HepG2 (cell line): ENCODE measurements at regions not wholly inside any gene's neighbourhood (a gene's known extent, or its start where the extent isn't known, plus 50 kb on each side); places are given as distances from the start of the nearest gene placed in this dataset.

Source experiments
- CREM ChIP-seq, 2 experiments: sonication (generic) in 1 of 2; formaldehyde crosslinking in 1 of 2; IDR thresholded peaks; 2 replicates each; pipeline versions ENCODE4 v1.4.0 to v1.6.1; 2016 to 2020; ENCODE audit warnings: antibody characterized with exemption in 1 of 2, mild to moderate bottlenecking in 1 of 2, missing genetic modification reagents in 1 of 2
- HOXA3 ChIP-seq: sonication (generic); formaldehyde crosslinking; IDR thresholded peaks from 2 replicates; pipeline ENCODE4 v1.5.0; 2020; ENCODE audit warnings: missing genetic modification reagents
- MEF2D ChIP-seq: sonication (generic); formaldehyde crosslinking; IDR thresholded peaks from 2 replicates; pipeline ENCODE4 v1.5.1; 2020; ENCODE audit warnings: mild to moderate bottlenecking, missing genetic modification reagents
- POLR2AphosphoS2 ChIP-seq: IDR thresholded peaks from 2 replicates; pipeline ENCODE4 v1.6.1; 2011; ENCODE audit warnings: low read depth, low read length, improper control_type of control experiment
- SKI ChIP-seq: fragments of 450-650 bp; IDR thresholded peaks from one replicate; pipeline ENCODE4 v1.6.1; 2018; ENCODE audit warnings: mild to moderate bottlenecking; ENCODE audit not compliant: partially characterized antibody
- ZNF101 ChIP-seq: sonication (generic); formaldehyde crosslinking; IDR thresholded peaks from 2 replicates; pipeline ENCODE4 v1.4.0; 2020; ENCODE audit warnings: mild to moderate bottlenecking, low read depth, missing genetic modification reagents, borderline replicate concordance
- ZNF841 ChIP-seq: sonication (generic); formaldehyde crosslinking; IDR thresholded peaks from 2 replicates; pipeline ENCODE4 v1.8.1; 2023; ENCODE audit warnings: missing genetic modification reagents, borderline replicate concordance
- ZNF879 ChIP-seq: sonication (generic); formaldehyde crosslinking; IDR thresholded peaks from 2 replicates; pipeline ENCODE4 v1.8.1; 2023; ENCODE audit warnings: missing genetic modification reagents
- TF ChIP-seq, protein P1 (sequence below), 2 experiments: fragments of 450-650 bp in 1 of 2; sonication (generic) in 1 of 2; formaldehyde crosslinking in 1 of 2; IDR thresholded peaks; 2 replicates each; pipeline versions ENCODE4 v1.6.1 to v1.8.0; 2016 to 2022; ENCODE audit warnings: antibody characterized with exemption in 1 of 2, mild to moderate bottlenecking in 1 of 2, missing genetic modification reagents in 1 of 2
- TF ChIP-seq, protein P2 (sequence below): IDR thresholded peaks from 2 replicates; pipeline ENCODE4 v1.6.1; 2016; ENCODE audit warnings: mild to moderate bottlenecking, missing biosample characterization, missing genetic modification reagents
- TF ChIP-seq, protein P3 (sequence below): sonication (generic); formaldehyde crosslinking; IDR thresholded peaks from 2 replicates; pipeline ENCODE4 v1.4.0; 2020; ENCODE audit warnings: missing genetic modification reagents, mild to moderate bottlenecking, borderline replicate concordance
- TF ChIP-seq, protein P4 (sequence below): sonication (generic); formaldehyde crosslinking; IDR thresholded peaks from 2 replicates; pipeline ENCODE4 v1.5.0; 2020; ENCODE audit warnings: mild to moderate bottlenecking, low read depth, missing genetic modification reagents, borderline replicate concordance
- TF ChIP-seq, protein P5 (sequence below): sonication (generic); formaldehyde crosslinking; IDR thresholded peaks from 2 replicates; pipeline ENCODE4 v1.4.0; 2020; ENCODE audit warnings: mild to moderate bottlenecking, missing genetic modification reagents

DNA sequence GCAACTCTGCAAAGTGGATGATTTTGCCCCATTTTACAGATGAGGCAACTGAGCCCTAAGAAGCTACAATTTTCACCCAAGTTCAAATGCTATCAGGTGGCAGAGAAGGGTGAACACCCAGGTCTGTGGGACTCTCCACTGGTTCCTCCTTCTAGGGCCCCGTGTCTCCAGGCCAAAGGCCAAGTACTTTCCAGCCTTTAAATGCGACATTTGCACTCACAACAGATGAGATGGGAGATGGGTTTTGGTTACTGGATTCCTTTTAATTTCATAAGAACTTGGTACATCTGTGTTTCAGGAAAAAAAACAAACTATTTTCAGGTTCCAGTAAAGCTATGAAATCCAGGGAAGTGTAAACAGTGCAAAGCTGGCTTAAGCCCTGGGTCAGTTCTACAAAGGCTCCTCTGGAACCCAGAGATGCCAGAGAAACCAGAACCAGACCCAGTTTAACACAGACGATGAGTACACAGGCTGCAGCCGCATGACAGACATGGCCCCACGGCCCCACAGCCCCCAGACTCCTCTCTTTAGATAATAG lies 361.7 kb downstream of the ANAPC1 start (continued):
- TF ChIP-seq, protein P1, sequence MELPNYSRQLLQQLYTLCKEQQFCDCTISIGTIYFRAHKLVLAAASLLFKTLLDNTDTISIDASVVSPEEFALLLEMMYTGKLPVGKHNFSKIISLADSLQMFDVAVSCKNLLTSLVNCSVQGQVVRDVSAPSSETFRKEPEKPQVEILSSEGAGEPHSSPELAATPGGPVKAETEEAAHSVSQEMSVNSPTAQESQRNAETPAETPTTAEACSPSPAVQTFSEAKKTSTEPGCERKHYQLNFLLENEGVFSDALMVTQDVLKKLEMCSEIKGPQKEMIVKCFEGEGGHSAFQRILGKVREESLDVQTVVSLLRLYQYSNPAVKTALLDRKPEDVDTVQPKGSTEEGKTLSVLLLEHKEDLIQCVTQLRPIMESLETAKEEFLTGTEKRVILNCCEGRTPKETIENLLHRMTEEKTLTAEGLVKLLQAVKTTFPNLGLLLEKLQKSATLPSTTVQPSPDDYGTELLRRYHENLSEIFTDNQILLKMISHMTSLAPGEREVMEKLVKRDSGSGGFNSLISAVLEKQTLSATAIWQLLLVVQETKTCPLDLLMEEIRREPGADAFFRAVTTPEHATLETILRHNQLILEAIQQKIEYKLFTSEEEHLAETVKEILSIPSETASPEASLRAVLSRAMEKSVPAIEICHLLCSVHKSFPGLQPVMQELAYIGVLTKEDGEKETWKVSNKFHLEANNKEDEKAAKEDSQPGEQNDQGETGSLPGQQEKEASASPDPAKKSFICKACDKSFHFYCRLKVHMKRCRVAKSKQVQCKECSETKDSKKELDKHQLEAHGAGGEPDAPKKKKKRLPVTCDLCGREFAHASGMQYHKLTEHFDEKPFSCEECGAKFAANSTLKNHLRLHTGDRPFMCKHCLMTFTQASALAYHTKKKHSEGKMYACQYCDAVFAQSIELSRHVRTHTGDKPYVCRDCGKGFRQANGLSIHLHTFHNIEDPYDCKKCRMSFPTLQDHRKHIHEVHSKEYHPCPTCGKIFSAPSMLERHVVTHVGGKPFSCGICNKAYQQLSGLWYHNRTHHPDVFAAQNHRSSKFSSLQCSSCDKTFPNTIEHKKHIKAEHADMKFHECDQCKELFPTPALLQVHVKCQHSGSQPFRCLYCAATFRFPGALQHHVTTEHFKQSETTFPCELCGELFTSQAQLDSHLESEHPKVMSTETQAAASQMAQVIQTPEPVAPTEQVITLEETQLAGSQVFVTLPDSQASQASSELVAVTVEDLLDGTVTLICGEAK (IDR thresholded peaks at IDR 0.05), result no peak
- TF ChIP-seq, protein P1 (CRISPR knock-in tag; IDR thresholded peaks at IDR 0.05), result no peak
- TF ChIP-seq HOXA3 (CRISPR knock-in tag) (no peak), ZNF101 (CRISPR knock-in tag) (no peak), MEF2D (CRISPR knock-in tag) (no peak), SKI (peak; percentile 45), ZNF841 (CRISPR knock-in tag) (no peak), ZNF879 (CRISPR knock-in tag) (no peak), CREM (IDR thresholded peaks at IDR 0.05) (peak; percentile 70; the same call in 1 of the 2 replicates), CREM (CRISPR knock-in tag; IDR thresholded peaks at IDR 0.05) (no peak), POLR2AphosphoS2 (no peak)
- TF ChIP-seq, protein P2, sequence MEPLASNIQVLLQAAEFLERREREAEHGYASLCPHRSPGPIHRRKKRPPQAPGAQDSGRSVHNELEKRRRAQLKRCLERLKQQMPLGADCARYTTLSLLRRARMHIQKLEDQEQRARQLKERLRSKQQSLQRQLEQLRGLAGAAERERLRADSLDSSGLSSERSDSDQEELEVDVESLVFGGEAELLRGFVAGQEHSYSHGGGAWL (CRISPR knock-in tag), result no peak
- TF ChIP-seq, protein P3, sequence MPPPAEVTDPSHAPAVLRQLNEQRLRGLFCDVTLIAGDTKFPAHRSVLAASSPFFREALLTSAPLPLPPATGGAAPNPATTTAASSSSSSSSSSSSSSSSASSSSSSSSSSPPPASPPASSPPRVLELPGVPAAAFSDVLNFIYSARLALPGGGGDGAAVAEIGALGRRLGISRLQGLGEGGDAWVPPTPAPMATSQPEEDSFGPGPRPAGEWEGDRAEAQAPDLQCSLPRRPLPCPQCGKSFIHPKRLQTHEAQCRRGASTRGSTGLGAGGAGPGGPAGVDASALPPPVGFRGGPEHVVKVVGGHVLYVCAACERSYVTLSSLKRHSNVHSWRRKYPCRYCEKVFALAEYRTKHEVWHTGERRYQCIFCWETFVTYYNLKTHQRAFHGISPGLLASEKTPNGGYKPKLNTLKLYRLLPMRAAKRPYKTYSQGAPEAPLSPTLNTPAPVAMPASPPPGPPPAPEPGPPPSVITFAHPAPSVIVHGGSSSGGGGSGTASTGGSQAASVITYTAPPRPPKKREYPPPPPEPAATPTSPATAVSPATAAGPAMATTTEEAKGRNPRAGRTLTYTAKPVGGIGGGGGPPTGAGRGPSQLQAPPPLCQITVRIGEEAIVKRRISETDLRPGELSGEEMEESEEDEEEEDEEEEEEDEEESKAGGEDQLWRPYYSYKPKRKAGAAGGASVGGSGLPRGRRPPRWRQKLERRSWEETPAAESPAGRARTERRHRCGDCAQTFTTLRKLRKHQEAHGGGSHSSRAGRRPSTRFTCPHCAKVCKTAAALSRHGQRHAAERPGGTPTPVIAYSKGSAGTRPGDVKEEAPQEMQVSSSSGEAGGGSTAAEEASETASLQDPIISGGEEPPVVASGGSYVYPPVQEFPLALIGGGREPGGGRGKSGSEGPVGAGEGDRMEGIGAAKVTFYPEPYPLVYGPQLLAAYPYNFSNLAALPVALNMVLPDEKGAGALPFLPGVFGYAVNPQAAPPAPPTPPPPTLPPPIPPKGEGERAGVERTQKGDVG (CRISPR knock-in tag), result 0 out of 2 replicates have a peak, but pooled peaks have one; percentile 12
- TF ChIP-seq, protein P4, sequence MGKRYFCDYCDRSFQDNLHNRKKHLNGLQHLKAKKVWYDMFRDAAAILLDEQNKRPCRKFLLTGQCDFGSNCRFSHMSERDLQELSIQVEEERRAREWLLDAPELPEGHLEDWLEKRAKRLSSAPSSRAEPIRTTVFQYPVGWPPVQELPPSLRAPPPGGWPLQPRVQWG (CRISPR knock-in tag), result no peak
- TF ChIP-seq, protein P5, sequence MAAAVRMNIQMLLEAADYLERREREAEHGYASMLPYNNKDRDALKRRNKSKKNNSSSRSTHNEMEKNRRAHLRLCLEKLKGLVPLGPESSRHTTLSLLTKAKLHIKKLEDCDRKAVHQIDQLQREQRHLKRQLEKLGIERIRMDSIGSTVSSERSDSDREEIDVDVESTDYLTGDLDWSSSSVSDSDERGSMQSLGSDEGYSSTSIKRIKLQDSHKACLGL (CRISPR knock-in tag), result no peak
